IMR-90 (cell line): ENCODE measurements at regions not wholly inside any gene's neighbourhood (a gene's known extent, or its start where the extent isn't known, plus 50 kb on each side); places are given as distances from the start of the nearest gene placed in this dataset.

Experiments
- ATAC-seq: fragments of 200-7000 bp; cut with Tn5 transposase; 2 replicates; pipeline ENCODE4 v1.9.1; 2020; ENCODE audit warnings: low read depth, mild to moderate bottlenecking, moderate library complexity
- BruUV-seq: library from RNA; stranded (reverse); fragments of 400-500 nt; replicated peaks from 2 replicates; lab custom pipeline; 2021; lab: Mats Ljungman, UMichigan
- CTCF ChIA-PET: fragments of 300-600 bp; formaldehyde crosslinking; extraction: SDS; loops from one replicate; lab custom pipeline; 2021; ENCODE audit warnings: antibody characterized with exemption; lab: Yijun Ruan, JAX
- POLR2A ChIA-PET: fragments of 300-600 bp; sonication (Branson Sonifier 250); formaldehyde crosslinking; loops from one replicate; lab custom pipeline; 2022; ENCODE audit warnings: antibody characterized with exemption; ENCODE audit not compliant: unreplicated experiment; lab: Charles Lee
- DNase-seq: peaks from one replicate; pipeline ENCODE4 v3.0.0; 2013
- H2AFZ ChIP-seq: replicated peaks from 2 replicates; pipeline ENCODE3; 2013; ENCODE audit warnings: low read length, mild to moderate bottlenecking; ENCODE audit not compliant: poor library complexity
- H2AK5ac ChIP-seq: 2 replicates; pipeline ENCODE4 v1.6.1; 2013; ENCODE audit warnings: low read depth, low read length, inconsistent platforms
- H2AK9ac ChIP-seq: replicated peaks from 2 replicates; pipeline ENCODE3; 2013; ENCODE audit warnings: mild to moderate bottlenecking, low read depth, low read length, moderate library complexity; ENCODE audit not compliant: poor library complexity
- H2BK120ac ChIP-seq: 2 replicates; pipeline ENCODE4 v1.6.1; 2013; ENCODE audit warnings: low read depth, low read length, inconsistent platforms
- H2BK15ac ChIP-seq: 3 replicates; pipeline ENCODE4 v1.6.1; 2013; ENCODE audit warnings: low read depth, low read length, inconsistent platforms
- H2BK20ac ChIP-seq: 2 replicates; pipeline ENCODE4 v1.6.1; 2013; ENCODE audit warnings: low read depth, mild to moderate bottlenecking, inconsistent platforms, low read length, moderate library complexity
- H2BK5ac ChIP-seq: 2 replicates; pipeline ENCODE4 v1.6.1; 2013; ENCODE audit warnings: mild to moderate bottlenecking, low read depth, low read length, inconsistent platforms; ENCODE audit not compliant: poor library complexity, severe bottlenecking
- H3K14ac ChIP-seq: replicated peaks from 2 replicates; pipeline ENCODE4 v1.6.1; 2013; ENCODE audit warnings: low read depth, low read length, inconsistent platforms
- H3K18ac ChIP-seq: 2 replicates; pipeline ENCODE4 v1.6.1; 2013; ENCODE audit warnings: low read depth, low read length, control low read depth
- H3K23ac ChIP-seq: 2 replicates; pipeline ENCODE4 v1.6.1; 2013; ENCODE audit warnings: low read depth, low read length, inconsistent platforms
- H3K27ac ChIP-seq: 2 replicates; pipeline ENCODE4 v1.5.1; 2013; ENCODE audit warnings: mild to moderate bottlenecking, control low read depth, low read length; ENCODE audit not compliant: insufficient read depth
- H3K27me3 ChIP-seq: 2 replicates; pipeline ENCODE4 v1.6.1; 2013; ENCODE audit warnings: low read length; ENCODE audit not compliant: control insufficient read depth, insufficient read depth
- H3K36me3 ChIP-seq: 2 replicates; pipeline ENCODE4 v1.6.1; 2013; ENCODE audit warnings: low read length, mixed read lengths; ENCODE audit not compliant: control insufficient read depth, insufficient read depth
- H3K4ac ChIP-seq: 2 replicates; pipeline ENCODE4 v1.6.1; 2013; ENCODE audit warnings: low read depth, low read length, inconsistent platforms
- H3K4me1 ChIP-seq: 2 replicates; pipeline ENCODE4 v1.6.1; 2013; ENCODE audit warnings: low read length, mixed read lengths; ENCODE audit not compliant: control insufficient read depth, insufficient read depth
- H3K4me2 ChIP-seq: 2 replicates; pipeline ENCODE4 v1.6.1; 2013; ENCODE audit warnings: low read depth, mild to moderate bottlenecking, control low read depth, low read length, moderate library complexity
- H3K4me3 ChIP-seq: 2 replicates; pipeline ENCODE4 v1.5.1; 2013; ENCODE audit warnings: low read depth, mild to moderate bottlenecking, control low read depth, low read length, moderate library complexity; ENCODE audit not compliant: insufficient read depth
- H3K56ac ChIP-seq: 2 replicates; pipeline ENCODE4 v1.6.1; 2013; ENCODE audit warnings: low read length, inconsistent platforms; ENCODE audit not compliant: insufficient read depth; ENCODE audit errors: extremely low read depth
- H3K79me1 ChIP-seq, 2 experiments: 2 replicates each; pipeline ENCODE4 v1.6.1; 2013; ENCODE audit warnings: low read length in 2 of 2, inconsistent platforms in 1 of 2, low read depth in 1 of 2
- H3K9ac ChIP-seq: 2 replicates; pipeline ENCODE4 v1.6.1; 2013; ENCODE audit warnings: low read depth, low read length, control low read depth
- H3K9me1 ChIP-seq: 2 replicates; pipeline ENCODE4 v1.6.1; 2013; ENCODE audit warnings: low read length, inconsistent platforms; ENCODE audit not compliant: insufficient read depth
- H3K9me3 ChIP-seq: 2 replicates; pipeline ENCODE4 v1.6.1; 2013; ENCODE audit warnings: low read length; ENCODE audit not compliant: control insufficient read depth, insufficient read depth
- H4K20me1 ChIP-seq: 2 replicates; pipeline ENCODE4 v1.6.1; 2013; ENCODE audit warnings: low read length, inconsistent platforms; ENCODE audit not compliant: insufficient read depth
- H4K5ac ChIP-seq: 2 replicates; pipeline ENCODE4 v1.6.1; 2013; ENCODE audit warnings: mild to moderate bottlenecking, low read depth, low read length, control low read depth
- H4K8ac ChIP-seq, 2 experiments: 2 replicates each; pipeline ENCODE4 v1.6.1; 2013; ENCODE audit warnings: low read depth in 2 of 2, low read length in 2 of 2, control low read depth in 1 of 2, inconsistent platforms in 1 of 2
- H4K91ac ChIP-seq: 2 replicates; pipeline ENCODE4 v1.6.1; 2013; ENCODE audit warnings: low read depth, low read length, inconsistent platforms; ENCODE audit not compliant: insufficient read depth
- BHLHE40 ChIP-seq: fragments of 150-350 bp; IDR thresholded peaks from 2 replicates; pipeline ENCODE4 v1.6.1; 2016; ENCODE audit warnings: mild to moderate bottlenecking, low read depth, low read length
- CEBPB ChIP-seq: IDR thresholded peaks from 2 replicates; pipeline ENCODE4 v1.6.1; 2012; ENCODE audit warnings: low read depth, low read length, improper control_type of control experiment
- CHD1 ChIP-seq: IDR thresholded peaks from 2 replicates; pipeline ENCODE4 v1.6.1; 2012; ENCODE audit warnings: low read depth, low read length, improper control_type of control experiment
- CTCF ChIP-seq: conservative IDR thresholded peaks from 2 replicates; pipeline ENCODE4 v1.5.1; 2012; ENCODE audit warnings: mild to moderate bottlenecking, low read depth, low read length, improper control_type of control experiment
- ELK1 ChIP-seq: fragments of 150-350 bp; IDR thresholded peaks from 2 replicates; pipeline ENCODE4 v1.6.1; 2016; ENCODE audit warnings: low read depth, mild to moderate bottlenecking, low read length, moderate library complexity, borderline replicate concordance
- FOS ChIP-seq: fragments of 150-350 bp; IDR thresholded peaks from 2 replicates; pipeline ENCODE4 v1.6.1; 2016; ENCODE audit warnings: low read depth, low read length
- MAFK ChIP-seq: IDR thresholded peaks from 2 replicates; pipeline ENCODE4 v1.6.1; 2012; ENCODE audit warnings: low read depth, low read length, improper control_type of control experiment
- MAZ ChIP-seq: IDR thresholded peaks from 2 replicates; pipeline ENCODE4 v1.6.1; 2012; ENCODE audit warnings: low read depth, mild to moderate bottlenecking, low read length, improper control_type of control experiment, moderate library complexity, borderline replicate concordance
- MXI1 ChIP-seq: IDR thresholded peaks from 2 replicates; pipeline ENCODE4 v1.6.1; 2012; ENCODE audit warnings: low read depth, mild to moderate bottlenecking, low read length, moderate library complexity, borderline replicate concordance
- NFE2L2 ChIP-seq: fragments of 150-350 bp; IDR thresholded peaks from 2 replicates; pipeline ENCODE4 v1.6.1; 2016; ENCODE audit warnings: low read depth, mild to moderate bottlenecking, low read length
- POLR2A ChIP-seq: IDR thresholded peaks from 2 replicates; pipeline ENCODE4 v1.6.1; 2012; ENCODE audit warnings: mild to moderate bottlenecking, low read depth, low read length
- RAD21 ChIP-seq: IDR thresholded peaks from 2 replicates; pipeline ENCODE4 v1.6.1; 2012; ENCODE audit warnings: low read length, improper control_type of control experiment
- RFX5 ChIP-seq: IDR thresholded peaks from 2 replicates; pipeline ENCODE4 v1.8.0; 2012; ENCODE audit warnings: low read depth, mild to moderate bottlenecking, low read length, moderate library complexity
- SMC3 ChIP-seq: fragments of 150-350 bp; IDR thresholded peaks from 2 replicates; pipeline ENCODE4 v1.6.1; 2016; ENCODE audit warnings: low read depth, mild to moderate bottlenecking, antibody characterized with exemption, low read length, moderate library complexity
- USF2 ChIP-seq: fragments of 150-350 bp; IDR thresholded peaks from 2 replicates; pipeline ENCODE4 v1.6.1; 2017; ENCODE audit warnings: mild to moderate bottlenecking, antibody characterized with exemption, low read length, low read depth
- WGBS, 2 experiments: methylation state at CpG; one replicate each; pipeline versions ENCODE4 v1.1.5 to v1.1.7; 2013; ENCODE audit warnings: missing lambda C conversion rate in 2 of 2; ENCODE audit not compliant: insufficient read length in 1 of 2; ENCODE audit errors: extremely low coverage in 2 of 2; 5-methylcytosine and 5-hydroxymethylcytosine counted together
- dilution Hi-C: fragments of 300-500 bp; cut with HindIII; formaldehyde crosslinking; loops from one replicate; pipeline ENCODE4 v1.14.3; 2018; ENCODE audit warnings: low sequenced_read_pairs; ENCODE audit not compliant: unreplicated experiment
- in situ Hi-C: fragments of 300-500 bp; cut with MboI; formaldehyde crosslinking; loops from 3 replicates; pipeline ENCODE4 v1.14.3; 2019; ENCODE audit warnings: low sequenced_read_pairs, inconsistent platforms, mixed read lengths
- intact Hi-C: fragments of 100-400 bp; cut with micrococcal nuclease; formaldehyde crosslinking; loops from 2 replicates; pipeline ENCODE4 v1.10.0; 2022

- Histone ChIP-seq H2BK5ac (no peak overlapping the region), H3K9me1 (no peaks in the 10 kb centered on the region), H4K91ac (no peak overlapping the region), H3K9me3 (peaks cover 7% of the 10 kb centered on the region), H3K36me3 (no peaks in the 10 kb centered on the region), H2AFZ (no peak overlapping the region), H4K20me1 (no peaks in the 10 kb centered on the region), H3K14ac (no peak overlapping the region), H3K18ac (no peak overlapping the region), H3K4ac (no peak overlapping the region), H2BK120ac (no peak overlapping the region), H3K23ac (no peak overlapping the region), H4K5ac (no peak overlapping the region), H3K56ac (no peak overlapping the region), H4K8ac (no peak overlapping the region), H3K79me1 (no peaks in the 10 kb centered on the region), H3K27me3 (no peaks in the 10 kb centered on the region), H3K9ac (no peak overlapping the region), H2AK9ac (no peak overlapping the region), H2BK15ac (no peak overlapping the region), H2AK5ac (no peak overlapping the region), H3K4me1 (no peaks in the 10 kb centered on the region), H3K4me2 (no peak overlapping the region), H3K27ac (no peak overlapping the region), H3K4me3 (no peak overlapping the region), H2BK20ac (no peak overlapping the region)
- no CpG with 5 or more reads among the region's 1 CpG for WGBS, 2 experiments
- CTCF ChIA-PET = no interaction called here
- no peak for DNase-seq
- in situ Hi-C loops = no loop called here
- no peak for TF ChIP-seq SMC3
- TF ChIP-seq MXI1 = no peak
- no peak for TF ChIP-seq POLR2A
- TF ChIP-seq NFE2L2 = no peak
- no peak for TF ChIP-seq ELK1
- TF ChIP-seq RAD21 = no peak
- TF ChIP-seq MAZ = no peak
- TF ChIP-seq CHD1 = no peak
- no peak for TF ChIP-seq RFX5
- no peak for TF ChIP-seq CEBPB
- no peak for TF ChIP-seq BHLHE40
- TF ChIP-seq CTCF = no peak
- TF ChIP-seq USF2 = no peak
- TF ChIP-seq FOS = no peak
- no peak for TF ChIP-seq MAFK
- ATAC-seq = no peak
- dilution Hi-C loops = no loop called here
- no TSS peak for BruUV-seq
- intact Hi-C loops = no loop called here
- POLR2A ChIA-PET = no interaction called here
Observed at GRCh38 chr20:56072165-56072564, 66.8 kb upstream of the CBLN4 start.
